Fibroblast of villous mesenchyme (primary cell): ENCODE measurements at regions not wholly inside any gene's neighbourhood (a gene's known extent, or its start where the extent isn't known, plus 50 kb on each side); places are given as distances from the start of the nearest gene placed in this dataset.

Source experiments
- DNase-seq: peaks from one replicate; pipeline ENCODE4 v3.0.0-alpha.2; 2010; ENCODE audit warnings: low read depth
- H3K4me3 ChIP-seq: 2 replicates; pipeline ENCODE4 v1.5.1; 2011; ENCODE audit warnings: low read depth, mild to moderate bottlenecking, low read length
- CTCF ChIP-seq: IDR thresholded peaks from 2 replicates; pipeline ENCODE4 v1.5.1; 2012; ENCODE audit warnings: low read depth, mild to moderate bottlenecking, low read length; ENCODE audit not compliant: insufficient read depth

DNA sequence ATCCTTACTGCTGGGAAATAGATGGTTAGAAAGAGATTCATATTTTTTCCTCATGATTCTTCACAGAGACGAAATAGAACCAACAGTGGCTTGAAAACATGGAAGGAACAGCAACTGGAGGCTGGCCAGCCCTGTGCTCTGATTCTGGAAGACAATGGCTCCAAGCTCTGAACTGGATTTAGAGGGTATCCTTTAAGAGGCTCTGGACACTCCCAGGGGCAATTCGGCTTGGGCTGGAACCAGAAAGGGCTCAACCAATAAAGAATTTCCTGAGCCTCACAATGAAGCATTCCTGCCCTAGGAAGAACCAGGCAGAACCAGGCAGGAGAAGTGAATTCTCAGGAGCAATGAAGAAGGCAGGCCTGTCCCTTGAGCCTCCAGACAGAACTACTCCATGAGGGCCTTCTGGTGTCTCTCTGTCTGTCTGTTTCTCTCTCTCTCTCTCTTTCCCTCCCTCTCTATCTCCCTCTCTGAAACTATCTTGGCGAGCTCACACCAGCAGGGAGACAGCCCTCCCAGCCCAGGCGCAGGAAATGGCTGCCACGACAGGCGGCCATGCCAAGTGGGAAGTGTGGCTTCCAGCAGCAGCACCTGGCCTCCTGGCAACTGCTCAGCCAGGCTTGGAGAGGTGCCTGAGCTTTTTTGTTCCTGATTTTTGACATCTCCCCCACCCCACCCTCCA lies 93.3 kb downstream of the RCN1 start:
- no peak overlapping the region for H3K4me3 ChIP-seq
- TF ChIP-seq CTCF: no peak
- DNase-seq: no peak

DNA sequence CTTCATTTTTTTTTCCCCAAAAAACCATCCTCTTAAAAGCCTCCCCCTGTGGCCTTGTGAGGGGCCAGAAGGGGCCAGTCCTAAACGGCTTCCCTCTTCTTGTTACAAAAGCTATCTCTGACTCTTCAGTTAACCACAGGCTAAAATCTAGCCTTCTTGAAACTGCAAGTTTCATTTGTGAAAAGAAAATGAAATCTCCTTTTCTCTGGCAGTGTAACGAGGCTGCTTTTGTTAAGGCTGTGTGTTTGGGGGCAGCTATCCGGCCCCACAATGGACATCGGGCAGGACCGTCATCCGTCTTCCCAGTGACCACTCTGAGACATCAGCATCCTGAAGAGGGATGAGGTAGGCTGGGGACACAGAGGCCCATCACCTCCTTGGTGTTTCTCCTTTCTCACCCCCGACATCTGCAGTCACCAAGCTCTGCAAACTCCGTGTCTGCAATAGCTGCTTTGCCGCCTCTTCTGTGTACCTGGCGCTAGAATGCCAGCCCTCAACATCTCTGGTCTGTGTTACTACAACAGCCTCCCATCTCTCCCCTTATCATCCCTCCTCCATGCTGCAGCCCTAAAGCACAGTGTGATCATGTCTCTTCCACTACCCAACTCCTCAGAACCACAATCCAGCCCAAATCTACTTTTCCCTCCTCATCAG lies 94.0 kb downstream of the RCN1 start:
- H3K4me3 ChIP-seq: no peak overlapping the region
- DNase-seq: no peak
- TF ChIP-seq CTCF: no peak

DNA sequence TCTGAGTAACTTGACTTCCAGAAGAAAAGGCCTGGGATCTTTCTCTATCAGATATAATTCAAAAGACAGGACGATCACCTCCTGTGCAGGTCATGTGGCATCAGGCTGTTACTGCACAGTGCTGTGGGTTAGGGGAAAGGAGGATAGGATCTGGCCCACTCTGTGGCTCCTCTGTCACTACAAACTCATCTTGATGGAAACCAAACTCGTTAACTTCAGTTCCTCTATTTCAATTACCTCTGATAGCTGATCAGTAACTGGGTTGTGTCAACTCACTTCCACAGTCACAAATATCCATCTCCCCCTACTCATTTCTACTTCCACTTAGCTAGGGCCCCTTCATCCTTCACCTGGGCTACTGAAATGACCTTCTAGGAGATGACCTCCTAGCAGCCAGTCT lies 95.2 kb downstream of the RCN1 start:
- TF ChIP-seq CTCF: no peak
- H3K4me3 ChIP-seq: no peak overlapping the region
- DNase-seq: no peak

DNA sequence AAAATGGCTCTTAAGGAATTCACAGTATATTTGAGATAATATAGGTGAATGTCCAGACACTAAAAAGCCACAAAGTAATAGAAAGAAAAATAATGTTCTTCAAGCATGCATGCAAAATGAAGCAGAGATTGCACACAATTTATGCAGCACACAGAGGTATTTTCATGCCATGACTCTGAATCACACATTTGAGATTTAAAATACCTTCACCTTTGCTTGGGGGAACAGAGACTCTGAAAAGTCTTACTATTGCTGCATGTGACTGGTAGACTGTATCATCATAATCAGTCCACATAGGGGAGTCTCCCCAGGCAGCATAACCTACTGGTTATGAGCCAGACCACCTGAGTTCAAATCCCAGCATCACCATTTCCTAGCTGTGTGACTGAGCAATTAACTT lies 96.2 kb downstream of the RCN1 start:
- no peak for DNase-seq
- TF ChIP-seq CTCF: no peak
- no peak overlapping the region for H3K4me3 ChIP-seq

DNA sequence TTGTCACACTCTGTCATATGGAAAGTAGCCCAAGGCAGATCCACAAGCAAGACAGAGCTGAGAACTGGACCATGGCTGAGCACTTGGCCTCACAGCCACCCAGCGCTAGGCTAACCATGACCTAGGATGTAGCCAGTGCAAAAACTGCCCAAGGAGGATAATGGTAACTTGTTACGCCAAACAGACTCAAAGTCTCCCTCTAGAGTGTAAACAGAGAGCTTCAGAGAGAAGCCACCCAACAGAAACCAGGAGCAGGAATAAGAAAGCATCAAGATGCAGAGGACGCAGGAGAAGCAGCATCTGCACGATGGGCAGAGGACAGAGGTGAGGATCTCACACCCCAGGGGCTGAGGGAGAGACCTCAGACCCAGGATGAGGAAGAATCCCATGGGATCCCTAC lies 97.9 kb downstream of the RCN1 start:
- DNase-seq: no peak
- TF ChIP-seq CTCF: no peak
- H3K4me3 ChIP-seq: no peak overlapping the region

GRCh38 chr11:32196137-32196536 lies 105.3 kb downstream of the RCN1 start:
- H3K4me3 ChIP-seq: no peak overlapping the region
- no peak for TF ChIP-seq CTCF
- no peak for DNase-seq
